HCT116 (cell line): ENCODE measurements at regions not wholly inside any gene's neighbourhood (a gene's known extent, or its start where the extent isn't known, plus 50 kb on each side); places are given as distances from the start of the nearest gene placed in this dataset.

Source experiments
- ATAC-seq: fragments of 200-7000 bp; cut with Tn5 transposase; 2 replicates; pipeline ENCODE4 v1.9.1; 2020; ENCODE audit warnings: mild to moderate bottlenecking, moderate library complexity
- BruUV-seq: library from RNA; stranded (reverse); fragments of 400-500 nt; replicated peaks from 2 replicates; lab custom pipeline; 2021; lab: Mats Ljungman, UMichigan
- CTCF ChIA-PET: fragments of 300-600 bp; sonication (Branson Sonifier 250); formaldehyde crosslinking; loops from one replicate; lab custom pipeline; 2021; ENCODE audit warnings: antibody characterized with exemption; lab: Charles Lee
- POLR2A ChIA-PET: fragments of 300-600, 350-600 bp; sonication (Branson Sonifier 250); formaldehyde crosslinking; loops from one replicate; lab custom pipeline; 2021; ENCODE audit warnings: antibody characterized with exemption; lab: Charles Lee
- RAD21 ChIA-PET, 2 experiments: fragments of 300-600 bp; sonication (Branson Sonifier 250); formaldehyde crosslinking; loops; one replicate each; lab custom pipeline; 2023; ENCODE audit warnings: low total read pairs in 2 of 2; ENCODE audit not compliant: uncharacterized antibody in 2 of 2, unreplicated experiment in 2 of 2, low non-redundant PET in 1 of 2; lab: Charles Lee
- DNase-seq: peaks from one replicate; pipeline ENCODE4 v3.0.0-alpha.2; 2010; ENCODE audit warnings: low read depth, low spot score
- H2AFZ ChIP-seq: fragments of 200-600 bp; shearing (Covaris generic), sonication (generic); 2 replicates; pipeline ENCODE4 v1.6.1; 2017; ENCODE audit warnings: low read depth, mixed run types, mixed read lengths, antibody characterized with exemption, low read length; ENCODE audit not compliant: poor library complexity, severe bottlenecking
- H3K27ac ChIP-seq: 2 replicates; pipeline ENCODE4 v1.5.1; 2012; ENCODE audit warnings: low read depth, low read length
- H3K27me3 ChIP-seq: fragments of 200-600 bp; sonication (generic); 2 replicates; pipeline ENCODE4 v1.6.1; 2016; ENCODE audit warnings: mixed run types, low read length, mixed read lengths; ENCODE audit not compliant: insufficient read depth
- H3K36me3 ChIP-seq, 2 experiments: fragments of 200-500 bp in 1 of 2; fragments of 200-600 bp in 1 of 2; sonication (Bioruptor generic) in 1 of 2; sonication (generic) in 1 of 2; 2 replicates each; pipeline versions ENCODE4 v1.5.1 to v1.6.1; 2014 to 2016; ENCODE audit warnings: low read length in 2 of 2, inconsistent platforms in 1 of 2, mixed read lengths in 1 of 2, mixed run types in 1 of 2; ENCODE audit not compliant: insufficient read depth in 2 of 2, control insufficient read depth in 1 of 2
- H3K4me1 ChIP-seq, 2 experiments: fragments of 200-600 bp in 1 of 2; sonication (generic) in 1 of 2; 2 replicates each; pipeline versions ENCODE4 v1.5.1 to v1.6.1; 2012 to 2017; ENCODE audit warnings: low read length in 2 of 2, inconsistent platforms in 1 of 2, mild to moderate bottlenecking in 1 of 2, mixed read lengths in 1 of 2, mixed run types in 1 of 2, moderate library complexity in 1 of 2; ENCODE audit not compliant: insufficient read depth in 2 of 2, control insufficient read depth in 1 of 2
- H3K4me2 ChIP-seq: fragments of 200-600 bp; sonication (generic); 2 replicates; pipeline ENCODE4 v1.6.1; 2017; ENCODE audit warnings: mixed run types, low read length, mixed read lengths
- H3K4me3 ChIP-seq, 2 experiments: fragments of 200-600 bp in 1 of 2; sonication (generic) in 1 of 2; replicated peaks in 1 of 2; 2 replicates each; pipeline ENCODE4 v1.5.1; 2011 to 2016; ENCODE audit warnings: low read length in 2 of 2, control low read depth in 1 of 2, low read depth in 1 of 2, mild to moderate bottlenecking in 1 of 2, mixed read lengths in 1 of 2, mixed run types in 1 of 2
- H3K79me2 ChIP-seq: fragments of 200-600 bp; sonication (generic); 2 replicates; pipeline ENCODE4 v1.6.1; 2017; ENCODE audit warnings: mild to moderate bottlenecking, mixed run types, low read length, moderate library complexity, mixed read lengths; ENCODE audit not compliant: insufficient read depth
- H3K9ac ChIP-seq: fragments of 200-600 bp; sonication (generic); 2 replicates; pipeline ENCODE4 v1.6.1; 2016; ENCODE audit warnings: low read length, mixed read lengths
- H3K9me2 ChIP-seq: fragments of 200-600 bp; sonication (generic), shearing (Covaris generic); 2 replicates; pipeline ENCODE4 v1.6.1; 2017; ENCODE audit warnings: mixed run types, mild to moderate bottlenecking, moderate library complexity; ENCODE audit not compliant: insufficient read depth
- H3K9me3 ChIP-seq, 2 experiments: fragments of 200-500 bp in 1 of 2; fragments of 200-600 bp in 1 of 2; sonication (Bioruptor generic) in 1 of 2; sonication (generic) in 1 of 2; 2 replicates each; pipeline ENCODE4 v1.6.1; 2014 to 2017; ENCODE audit warnings: low read length in 2 of 2, mixed read lengths in 2 of 2, inconsistent platforms in 1 of 2, low read depth in 1 of 2, mild to moderate bottlenecking in 1 of 2, mixed run types in 1 of 2, moderate library complexity in 1 of 2; ENCODE audit not compliant: control insufficient read depth in 1 of 2, insufficient read depth in 1 of 2
- H4K20me1 ChIP-seq: fragments of 200-600 bp; sonication (generic), shearing (Covaris generic); 2 replicates; pipeline ENCODE4 v1.6.1; 2017; ENCODE audit warnings: mixed run types, mild to moderate bottlenecking, moderate library complexity; ENCODE audit not compliant: insufficient read depth
- ATF3 ChIP-seq: IDR thresholded peaks from 2 replicates; pipeline ENCODE4 v1.6.1; 2012
- CBX3 ChIP-seq: IDR thresholded peaks from 2 replicates; pipeline ENCODE4 v1.6.1; 2012; ENCODE audit warnings: low read depth
- CTCF ChIP-seq, 3 experiments: fragments of 200-600 bp in 1 of 3; sonication (generic) in 1 of 3; IDR thresholded peaks in 2 of 3; conservative IDR thresholded peaks in 1 of 3; 2 replicates each; pipeline ENCODE4 v1.5.1; 2012 to 2017; ENCODE audit warnings: low read depth in 2 of 3, low read length in 2 of 3, antibody characterized with exemption in 1 of 3, borderline replicate concordance in 1 of 3, control low read depth in 1 of 3, mild to moderate bottlenecking in 1 of 3, mixed read lengths in 1 of 3, mixed run types in 1 of 3, moderate library complexity in 1 of 3; ENCODE audit not compliant: insufficient read depth in 1 of 3
- EZH2 ChIP-seq: fragments of 200-600 bp; sonication (generic); IDR thresholded peaks from 2 replicates; pipeline ENCODE4 v1.6.1; 2017; ENCODE audit warnings: antibody characterized with exemption, mixed run types
- EZH2phosphoT487 ChIP-seq: fragments of 200-600 bp; IDR thresholded peaks from 2 replicates; pipeline ENCODE4 v1.6.1; 2018; ENCODE audit warnings: antibody characterized with exemption, borderline replicate concordance
- FOSL1 ChIP-seq: IDR thresholded peaks from 2 replicates; pipeline ENCODE4 v1.6.1; 2012; ENCODE audit warnings: low read depth
- JUND ChIP-seq: IDR thresholded peaks from 2 replicates; pipeline ENCODE4 v1.6.1; 2012
- MAX ChIP-seq: IDR thresholded peaks from 2 replicates; pipeline ENCODE4 v1.6.1; 2012
- POLR2A ChIP-seq: IDR thresholded peaks from 2 replicates; pipeline ENCODE4 v1.7.0; 2011; ENCODE audit warnings: borderline replicate concordance; ENCODE audit not compliant: insufficient read depth, insufficient read length; ENCODE audit errors: extremely low read depth
- POLR2AphosphoS5 ChIP-seq: IDR thresholded peaks from 2 replicates; pipeline ENCODE4 v1.6.1; 2011; ENCODE audit warnings: mild to moderate bottlenecking, low read depth, low read length, moderate library complexity
- RAD21 ChIP-seq: IDR thresholded peaks from 2 replicates; pipeline ENCODE4 v1.6.1; 2012; ENCODE audit warnings: low read depth, mild to moderate bottlenecking
- REST ChIP-seq: IDR thresholded peaks from 2 replicates; pipeline ENCODE4 v1.6.1; 2012; ENCODE audit warnings: low read depth
- SIN3A ChIP-seq: IDR thresholded peaks from 2 replicates; pipeline ENCODE4 v1.6.1; 2012; ENCODE audit warnings: low read depth
- SP1 ChIP-seq: IDR thresholded peaks from 2 replicates; pipeline ENCODE4 v1.6.1; 2012; ENCODE audit warnings: low read depth
- SRF ChIP-seq: IDR thresholded peaks from 2 replicates; pipeline ENCODE4 v1.6.1; 2012; ENCODE audit warnings: low read depth
- TCF7L2 ChIP-seq: IDR thresholded peaks from 2 replicates; pipeline ENCODE4 v1.7.0; 2011; ENCODE audit warnings: borderline replicate concordance, inconsistent platforms; ENCODE audit not compliant: insufficient read depth, insufficient read length; ENCODE audit errors: extremely low read depth
- YY1 ChIP-seq: IDR thresholded peaks from 2 replicates; pipeline ENCODE4 v1.6.1; 2011; ENCODE audit warnings: low read length, low read depth, moderate library complexity, mild to moderate bottlenecking; ENCODE audit not compliant: insufficient replicate concordance; ENCODE audit errors: extremely low read depth
- ZBTB33 ChIP-seq: IDR thresholded peaks from 2 replicates; pipeline ENCODE4 v1.6.1; 2011; ENCODE audit warnings: mild to moderate bottlenecking, low read length, moderate library complexity; ENCODE audit not compliant: insufficient replicate concordance; ENCODE audit errors: extremely low read depth
- ZFX ChIP-seq: fragments of 450-650 bp; IDR thresholded peaks from 2 replicates; pipeline ENCODE4 v1.6.1; 2017
- ZNF274 ChIP-seq: fragments of 200-500 bp; sonication (Bioruptor generic); IDR thresholded peaks from 2 replicates; pipeline ENCODE4 v1.6.1; 2014; ENCODE audit warnings: mild to moderate bottlenecking, low read depth, low read length, inconsistent platforms
- intact Hi-C: fragments of 100-400 bp; cut with micrococcal nuclease; formaldehyde crosslinking; loops from 2 replicates; pipeline ENCODE4 v1.10.0; 2022

GRCh38 chr5:29518176-29518575 lies 1675.3 kb upstream of the CDH6 start:
- no peak overlapping the region for H3K4me2 ChIP-seq
- no peak for TF ChIP-seq MAX
- TF ChIP-seq REST: no peak
- TF ChIP-seq YY1: no peak
- no peak for TF ChIP-seq EZH2
- TF ChIP-seq SP1: no peak
- no peak for TF ChIP-seq CTCF (IDR thresholded peaks at IDR 0.05 in 2 of 3, conservative IDR thresholded peaks at IDR 0.05 in 1 of 3; ENCODE audit: borderline replicate concordance in 1 of 3, insufficient read depth in 1 of 3, low read depth in 2 of 3, low read length in 2 of 3)
- TF ChIP-seq TCF7L2: no peak
- TF ChIP-seq SIN3A: no peak
- TF ChIP-seq CBX3: no peak
- TF ChIP-seq EZH2phosphoT487: no peak
- TF ChIP-seq POLR2A: no peak
- TF ChIP-seq ZFX: no peak
- TF ChIP-seq JUND: no peak
- no peak for TF ChIP-seq POLR2AphosphoS5
- no peak for TF ChIP-seq ATF3
- TF ChIP-seq ZBTB33: no peak
- no peak for TF ChIP-seq RAD21
- TF ChIP-seq FOSL1: no peak
- TF ChIP-seq ZNF274: no peak
- TF ChIP-seq SRF: no peak
- no peaks in the 10 kb centered on the region for H3K4me1 ChIP-seq
- DNase-seq (no peak), ATAC-seq (no peak)
- intact Hi-C loops: no loop called here
- no peaks in the 10 kb centered on the region for H3K27me3 ChIP-seq
- RAD21 ChIA-PET: no interaction called here
- no TSS peak for BruUV-seq
- H2AFZ ChIP-seq: no peak overlapping the region
- no peaks in the 10 kb centered on the region for H3K79me2 ChIP-seq
- H3K9me2 ChIP-seq: no peaks in the 10 kb centered on the region
- no peaks in the 10 kb centered on the region for H4K20me1 ChIP-seq
- H3K9me3 ChIP-seq: peaks cover 25 to 29% of the 10 kb centered on the region in 2 experiments; a peak in 3 of 4 replicates
- POLR2A ChIA-PET: no interaction called here
- no peak overlapping the region for H3K4me3 ChIP-seq
- H3K27ac ChIP-seq: no peak overlapping the region
- no peak overlapping the region for H3K9ac ChIP-seq
- H3K36me3 ChIP-seq: no peaks in the 10 kb centered on the region
- CTCF ChIA-PET: no interaction called here
